ENCODE measurements at regions not wholly inside any gene's neighbourhood (a gene's known extent, or its start where the extent isn't known, plus 50 kb on each side); places are given as distances from the start of the nearest gene placed in this dataset.

DNA sequence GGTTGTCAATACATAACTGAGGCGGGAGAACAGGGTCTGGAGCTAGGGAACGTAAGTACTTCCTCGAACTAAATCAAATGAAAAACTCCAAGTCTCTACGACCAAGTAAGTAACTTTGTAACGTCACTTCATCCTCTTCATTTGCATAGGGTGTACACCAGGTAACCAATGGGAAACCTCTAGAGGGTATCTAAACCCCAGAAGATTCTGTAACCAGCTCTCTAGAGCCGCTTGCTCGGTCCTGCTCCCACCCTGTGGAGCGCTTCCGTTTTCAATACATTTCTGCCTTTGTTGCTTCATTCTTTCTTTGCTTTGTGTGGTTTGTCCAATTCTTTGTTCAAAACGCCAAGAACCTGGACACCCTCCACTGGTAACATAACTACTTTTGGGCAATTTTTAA, 133.5 kb upstream of the TMEM170B start:
- TF ChIP-seq, protein P1, sequence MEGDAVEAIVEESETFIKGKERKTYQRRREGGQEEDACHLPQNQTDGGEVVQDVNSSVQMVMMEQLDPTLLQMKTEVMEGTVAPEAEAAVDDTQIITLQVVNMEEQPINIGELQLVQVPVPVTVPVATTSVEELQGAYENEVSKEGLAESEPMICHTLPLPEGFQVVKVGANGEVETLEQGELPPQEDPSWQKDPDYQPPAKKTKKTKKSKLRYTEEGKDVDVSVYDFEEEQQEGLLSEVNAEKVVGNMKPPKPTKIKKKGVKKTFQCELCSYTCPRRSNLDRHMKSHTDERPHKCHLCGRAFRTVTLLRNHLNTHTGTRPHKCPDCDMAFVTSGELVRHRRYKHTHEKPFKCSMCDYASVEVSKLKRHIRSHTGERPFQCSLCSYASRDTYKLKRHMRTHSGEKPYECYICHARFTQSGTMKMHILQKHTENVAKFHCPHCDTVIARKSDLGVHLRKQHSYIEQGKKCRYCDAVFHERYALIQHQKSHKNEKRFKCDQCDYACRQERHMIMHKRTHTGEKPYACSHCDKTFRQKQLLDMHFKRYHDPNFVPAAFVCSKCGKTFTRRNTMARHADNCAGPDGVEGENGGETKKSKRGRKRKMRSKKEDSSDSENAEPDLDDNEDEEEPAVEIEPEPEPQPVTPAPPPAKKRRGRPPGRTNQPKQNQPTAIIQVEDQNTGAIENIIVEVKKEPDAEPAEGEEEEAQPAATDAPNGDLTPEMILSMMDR (IDR thresholded peaks at IDR 0.05) = no peak
- TF ChIP-seq ZFX (IDR thresholded peaks at IDR 0.05; ENCODE audit: borderline replicate concordance) = no peak
